ENCODE measurements at regions not wholly inside any gene's neighbourhood (a gene's known extent, or its start where the extent isn't known, plus 50 kb on each side); places are given as distances from the start of the nearest gene placed in this dataset.
A peak's percentile ranks its signal among the peaks of the same experiment; 100 is the strongest.

DNA sequence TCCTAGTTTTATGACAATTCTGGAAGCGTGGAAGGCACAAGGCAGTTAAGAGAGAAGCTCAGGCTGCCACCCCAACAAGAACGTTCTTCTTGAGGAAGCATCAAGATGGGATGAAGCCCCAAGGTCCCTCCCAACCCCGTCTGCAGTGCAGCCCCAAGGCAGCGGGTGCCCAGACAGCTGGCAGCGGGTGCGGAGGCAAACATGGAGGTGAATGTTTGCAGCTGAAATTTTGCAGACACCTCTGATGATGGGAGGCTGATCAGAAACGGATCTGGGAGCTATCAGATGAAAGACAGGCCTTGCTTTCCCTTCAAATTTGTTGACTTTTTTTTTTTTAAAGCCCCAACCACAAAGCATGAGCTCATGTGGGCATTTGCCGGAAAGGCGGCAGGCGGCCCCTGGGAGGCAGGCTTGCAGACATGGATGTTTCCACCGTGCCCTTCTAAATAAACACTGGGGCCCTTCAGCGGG is 230.7 kb upstream of the RTL1 start:
- Histone ChIP-seq H3K4me3 (ENCODE audit: low read length) (no peak overlapping the region), H3K27me3 (ENCODE audit: control insufficient read depth, insufficient read depth) (no peaks in the 10 kb centered on the region), H3K9me3 (ENCODE audit: control insufficient read depth, low read length) (no peaks in the 10 kb centered on the region), H3K27ac (ENCODE audit: low read length) (no peak overlapping the region), H3K4me1 (ENCODE audit: control insufficient read depth, insufficient read depth, low read length) (no peaks in the 10 kb centered on the region)
- ATAC-seq: no peak
- DNase-seq: no peak
- 72% methylated on average over 12 of the region's 12 CpGs for WGBS
- intact Hi-C loops (cut with DNase I): no loop called here

- Histone ChIP-seq H3K27me3 (ENCODE audit: control insufficient read depth, insufficient read depth) (no peaks in the 10 kb centered on the region), H3K4me1 (ENCODE audit: control insufficient read depth, insufficient read depth, low read length) (no peaks in the 10 kb centered on the region), H3K9me3 (ENCODE audit: control insufficient read depth, low read length) (no peaks in the 10 kb centered on the region), H3K27ac (ENCODE audit: low read length) (no peak overlapping the region), H3K4me3 (ENCODE audit: low read length) (no peak overlapping the region)
- ATAC-seq: no peak
- no peak for DNase-seq
- intact Hi-C loops (cut with DNase I): no loop called here
- WGBS: 67% methylated on average over 13 of the region's 13 CpGs
Observed at GRCh38 chr14:101134851-101135433, 231.4 kb upstream of the RTL1 start.

GRCh38 chr14:101135796-101136742 is 232.5 kb upstream of the RTL1 start:
- ATAC-seq: no peak

GRCh38 chr14:101137234-101137633 is 233.7 kb upstream of the RTL1 start:
- Histone ChIP-seq H3K27me3 (ENCODE audit: control insufficient read depth, insufficient read depth) (no peaks in the 10 kb centered on the region), H3K9me3 (ENCODE audit: control insufficient read depth, low read length) (no peaks in the 10 kb centered on the region), H3K4me3 (ENCODE audit: low read length) (no peak overlapping the region), H3K4me1 (ENCODE audit: control insufficient read depth, insufficient read depth, low read length) (no peaks in the 10 kb centered on the region), H3K27ac (ENCODE audit: low read length) (no peak overlapping the region)
- WGBS: 88% methylated on average over 7 of the region's 7 CpGs
- ATAC-seq (no peak), DNase-seq (no peak)
- intact Hi-C loops (cut with DNase I): no loop called here

More at GRCh38 chr14:101135796-101136742, 232.5 kb upstream of the RTL1 start:
- no peaks in the 10 kb centered on the region for H3K9me3 ChIP-seq (ENCODE audit: control insufficient read depth, low read length)
- H3K27ac ChIP-seq (ENCODE audit: low read length): no peak overlapping the region
- DNase-seq: no peak
- WGBS: 70% methylated on average over 10 of the region's 10 CpGs
- H3K4me3 ChIP-seq (ENCODE audit: low read length): no peak overlapping the region
- H3K4me1 ChIP-seq (ENCODE audit: control insufficient read depth, insufficient read depth, low read length): no peaks in the 10 kb centered on the region
- no peaks in the 10 kb centered on the region for H3K27me3 ChIP-seq (ENCODE audit: control insufficient read depth, insufficient read depth)
- intact Hi-C loops (cut with DNase I): no loop called here

DNA sequence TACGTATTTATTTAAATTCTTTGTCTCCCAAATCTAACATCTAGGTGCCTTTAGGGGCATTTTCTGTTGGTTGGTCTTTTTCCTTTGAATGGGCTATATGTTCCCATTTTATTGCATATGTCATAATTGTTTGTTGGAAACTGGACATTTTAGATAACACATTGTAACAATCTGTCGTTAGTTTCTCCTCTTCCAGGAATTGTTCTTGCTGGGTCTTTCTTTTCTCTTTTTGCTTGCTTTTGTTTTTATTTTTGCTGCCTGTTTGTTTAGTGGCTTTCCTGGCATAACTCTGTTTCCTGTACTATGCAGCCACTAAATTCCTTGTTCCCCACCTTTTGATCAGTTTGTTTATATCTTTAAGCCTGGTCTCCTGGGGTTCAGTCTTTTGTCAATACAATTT is 244.3 kb upstream of the RTL1 start:
- 66% methylated on average over 2 of the region's 2 CpGs for WGBS
- intact Hi-C loops (cut with DNase I): no loop called here

DNA sequence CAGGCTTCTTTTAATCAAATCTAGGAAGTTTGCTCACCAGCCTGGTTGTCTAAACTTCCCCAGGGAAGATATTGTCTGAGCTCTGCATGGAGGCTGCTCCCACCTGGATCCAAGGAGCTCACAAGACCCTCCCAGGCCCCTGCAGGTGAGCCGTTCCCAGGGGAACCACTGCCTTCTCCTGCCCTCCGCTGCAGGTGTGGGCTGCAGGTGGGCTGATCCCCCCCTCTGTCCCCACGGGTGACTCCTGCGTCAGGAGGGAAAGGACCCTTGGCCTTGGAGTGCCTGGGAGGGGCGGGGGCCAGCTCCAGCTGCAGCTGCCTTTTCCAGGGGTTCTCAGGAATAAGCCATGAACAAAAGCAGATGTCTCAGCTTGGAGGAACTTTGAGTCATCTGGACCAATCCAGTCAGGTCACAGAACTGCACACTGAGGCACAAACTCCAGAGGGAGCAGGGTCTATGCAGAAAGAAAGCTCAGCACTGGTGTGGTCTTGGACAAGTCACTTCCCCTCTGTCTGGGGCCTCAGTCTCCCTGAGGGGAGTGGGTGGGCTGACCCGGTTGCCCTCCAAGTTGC is 246.6 kb upstream of the RTL1 start:
- Histone ChIP-seq H3K9me3 (ENCODE audit: control insufficient read depth, low read length) (no peaks in the 10 kb centered on the region), H3K4me3 (ENCODE audit: low read length) (no peak overlapping the region), H3K4me1 (ENCODE audit: control insufficient read depth, insufficient read depth, low read length) (no peaks in the 10 kb centered on the region), H3K27ac (ENCODE audit: low read length) (no peak overlapping the region), H3K27me3 (ENCODE audit: control insufficient read depth, insufficient read depth) (no peaks in the 10 kb centered on the region)
- 62% methylated on average over 6 of the region's 6 CpGs for WGBS
- intact Hi-C loops (cut with DNase I): no loop called here
- no peak for ATAC-seq
- no peak for DNase-seq

More for the DNA sequence above, 244.3 kb upstream of the RTL1 start:
- H3K27ac ChIP-seq (ENCODE audit: low read length): no peak overlapping the region
- H3K4me3 ChIP-seq (ENCODE audit: low read length): no peak overlapping the region
- no peaks in the 10 kb centered on the region for H3K4me1 ChIP-seq (ENCODE audit: control insufficient read depth, insufficient read depth, low read length)
- H3K27me3 ChIP-seq (ENCODE audit: control insufficient read depth, insufficient read depth): no peaks in the 10 kb centered on the region
- ATAC-seq (no peak), DNase-seq (no peak)
- H3K9me3 ChIP-seq (ENCODE audit: control insufficient read depth, low read length): no peaks in the 10 kb centered on the region

DNA sequence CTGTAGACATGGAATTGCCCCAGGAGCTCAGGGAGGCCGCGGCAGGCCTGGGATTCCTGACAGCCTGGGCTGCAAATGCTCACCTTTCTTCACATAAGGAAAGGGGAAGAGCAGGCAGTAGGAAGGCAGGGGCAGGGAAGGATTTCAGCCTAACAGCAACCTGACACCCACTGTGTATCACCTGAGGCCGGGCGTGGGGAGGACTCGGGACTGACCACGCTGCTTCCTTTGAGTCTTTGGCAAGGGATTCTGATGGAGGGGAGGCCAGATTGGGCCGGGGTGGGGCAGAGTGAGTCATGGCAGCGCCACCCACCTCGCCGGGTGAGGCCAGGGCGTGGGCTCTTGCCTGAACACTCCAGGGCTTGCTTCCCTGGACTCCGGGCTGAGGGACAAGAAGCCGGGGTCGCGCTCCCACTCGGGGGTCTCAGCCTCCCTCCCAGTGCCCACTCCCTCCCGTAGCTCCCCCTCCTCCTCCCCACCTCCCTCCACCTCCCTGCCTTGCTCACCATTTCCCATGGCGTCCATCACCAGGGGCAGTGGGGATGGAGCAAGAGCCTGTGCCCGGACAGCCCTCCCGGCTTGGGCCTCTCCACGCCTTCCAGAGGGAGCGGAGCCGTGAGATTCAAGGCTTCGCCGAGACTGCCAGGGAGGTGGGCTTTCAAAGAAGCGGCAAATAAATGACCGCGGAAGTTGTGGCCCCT is 247.9 kb upstream of the RTL1 start:
- no peak overlapping the region for H3K27ac ChIP-seq (ENCODE audit: low read length)
- no peak overlapping the region for H3K4me3 ChIP-seq (ENCODE audit: low read length)
- WGBS: 47% methylated on average over 28 of the region's 28 CpGs

GRCh38 chr14:101151927-101152305 is 248.4 kb upstream of the RTL1 start:
- Histone ChIP-seq H3K27ac (ENCODE audit: low read length) (no peak overlapping the region), H3K4me1 (ENCODE audit: control insufficient read depth, insufficient read depth, low read length) (no peaks in the 10 kb centered on the region), H3K27me3 (ENCODE audit: control insufficient read depth, insufficient read depth) (no peaks in the 10 kb centered on the region), H3K4me3 (ENCODE audit: low read length) (no peak overlapping the region), H3K9me3 (ENCODE audit: control insufficient read depth, low read length) (no peaks in the 10 kb centered on the region)
- 63% methylated on average over 18 of the region's 18 CpGs for WGBS
- ATAC-seq (no peak), DNase-seq (no peak)
- intact Hi-C loops (cut with DNase I): no loop called here

More for the DNA sequence above, 247.9 kb upstream of the RTL1 start:
- peak in 1 of 2 donors; percentile 45 for ATAC-seq
- H3K9me3 ChIP-seq (ENCODE audit: control insufficient read depth, low read length): no peaks in the 10 kb centered on the region
- no peaks in the 10 kb centered on the region for H3K27me3 ChIP-seq (ENCODE audit: control insufficient read depth, insufficient read depth)
- no peak for DNase-seq
- no peaks in the 10 kb centered on the region for H3K4me1 ChIP-seq (ENCODE audit: control insufficient read depth, insufficient read depth, low read length)
- intact Hi-C loops (cut with DNase I): no loop called here

GRCh38 chr14:101152855-101153254 is 249.3 kb upstream of the RTL1 start:
- 83% methylated on average over 8 of the region's 8 CpGs for WGBS
- Histone ChIP-seq H3K27ac (ENCODE audit: low read length) (no peak overlapping the region), H3K4me1 (ENCODE audit: control insufficient read depth, insufficient read depth, low read length) (no peaks in the 10 kb centered on the region), H3K4me3 (ENCODE audit: low read length) (no peak overlapping the region), H3K27me3 (ENCODE audit: control insufficient read depth, insufficient read depth) (no peaks in the 10 kb centered on the region), H3K9me3 (ENCODE audit: control insufficient read depth, low read length) (no peaks in the 10 kb centered on the region)
- intact Hi-C loops (cut with DNase I): no loop called here
- ATAC-seq (no peak), DNase-seq (peak in 1 of 3 donors; percentile 48)

- H3K27me3 ChIP-seq (ENCODE audit: control insufficient read depth, insufficient read depth): no peaks in the 10 kb centered on the region
- ATAC-seq (no peak), DNase-seq (no peak)
- intact Hi-C loops (cut with DNase I): no loop called here
- WGBS: 85% methylated on average over 2 of the region's 2 CpGs
- H3K4me3 ChIP-seq (ENCODE audit: low read length): no peak overlapping the region
- H3K27ac ChIP-seq (ENCODE audit: low read length): no peak overlapping the region
- no peaks in the 10 kb centered on the region for H3K4me1 ChIP-seq (ENCODE audit: control insufficient read depth, insufficient read depth, low read length)
- no peaks in the 10 kb centered on the region for H3K9me3 ChIP-seq (ENCODE audit: control insufficient read depth, low read length)
Observed at GRCh38 chr14:101153691-101154090, 250.2 kb upstream of the RTL1 start.

DNA sequence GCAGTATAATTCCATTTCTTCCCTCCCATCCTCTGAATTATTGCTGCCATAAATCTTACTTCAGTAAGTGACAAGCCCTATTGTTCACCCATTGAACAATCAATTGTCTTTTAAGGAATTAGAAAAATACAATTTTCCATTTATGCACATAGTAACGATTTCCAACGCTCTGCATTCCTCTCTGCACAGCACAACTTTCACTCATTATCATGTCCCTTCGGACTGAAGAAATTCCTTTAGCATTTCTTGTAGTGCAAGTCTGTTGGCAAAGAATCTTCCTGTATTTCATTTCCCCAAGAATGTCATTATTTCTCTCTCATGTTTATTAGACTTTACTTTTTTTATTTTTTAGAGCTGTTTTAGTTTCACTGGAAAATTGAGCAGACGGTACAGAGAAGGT is 252.1 kb upstream of the RTL1 start:
- ATAC-seq (no peak), DNase-seq (no peak)
- intact Hi-C loops (cut with DNase I): no loop called here
- no peaks in the 10 kb centered on the region for H3K9me3 ChIP-seq (ENCODE audit: control insufficient read depth, low read length)
- no peak overlapping the region for H3K4me3 ChIP-seq (ENCODE audit: low read length)
- WGBS: 55% methylated on average over 4 of the region's 4 CpGs
- no peak overlapping the region for H3K27ac ChIP-seq (ENCODE audit: low read length)
- no peaks in the 10 kb centered on the region for H3K4me1 ChIP-seq (ENCODE audit: control insufficient read depth, insufficient read depth, low read length)
- H3K27me3 ChIP-seq (ENCODE audit: control insufficient read depth, insufficient read depth): no peaks in the 10 kb centered on the region
